ENCODE measurements at regions not wholly inside any gene's neighbourhood (a gene's known extent, or its start where the extent isn't known, plus 50 kb on each side); places are given as distances from the start of the nearest gene placed in this dataset.

- Histone ChIP-seq H3K27ac (ENCODE audit: low read depth, low read length) (no peak overlapping the region), H3K27me3 (ENCODE audit: control insufficient read depth, insufficient read depth, low read length) (no peaks in the 10 kb centered on the region), H3K36me3 (ENCODE audit: control insufficient read depth, insufficient read depth, low read length) (no peaks in the 10 kb centered on the region), H3K4me3 (ENCODE audit: low read depth, low read length) (no peak overlapping the region), H3K4me1 (ENCODE audit: control insufficient read depth, insufficient read depth, low read length) (peaks cover 7% of the 10 kb centered on the region; the same call in 1 of the 2 replicates), H3K9ac (ENCODE audit: low read depth, low read length) (no peak overlapping the region), H3K9me3 (ENCODE audit: control insufficient read depth, insufficient read depth, low read length) (no peaks in the 10 kb centered on the region)
Measured at GRCh38 chr7:49635800-49636199, 137.6 kb upstream of the VWC2 start.

- Histone ChIP-seq H3K4me1 (ENCODE audit: control insufficient read depth, insufficient read depth, low read length) (peaks cover 7% of the 10 kb centered on the region; the same call in 1 of the 2 replicates), H3K9ac (ENCODE audit: low read depth, low read length) (no peak overlapping the region), H3K27ac (ENCODE audit: low read depth, low read length) (no peak overlapping the region), H3K27me3 (ENCODE audit: control insufficient read depth, insufficient read depth, low read length) (no peaks in the 10 kb centered on the region), H3K36me3 (ENCODE audit: control insufficient read depth, insufficient read depth, low read length) (no peaks in the 10 kb centered on the region), H3K4me3 (ENCODE audit: low read depth, low read length) (no peak overlapping the region), H3K9me3 (ENCODE audit: control insufficient read depth, insufficient read depth, low read length) (no peaks in the 10 kb centered on the region)
Measured at GRCh38 chr7:49636400-49636799, 137.0 kb upstream of the VWC2 start.

- Histone ChIP-seq H3K27me3 (ENCODE audit: control insufficient read depth, insufficient read depth, low read length) (no peaks in the 10 kb centered on the region), H3K4me1 (ENCODE audit: control insufficient read depth, insufficient read depth, low read length) (no peaks in the 10 kb centered on the region), H3K4me3 (ENCODE audit: low read depth, low read length) (no peak overlapping the region), H3K27ac (ENCODE audit: low read depth, low read length) (no peak overlapping the region), H3K36me3 (ENCODE audit: control insufficient read depth, insufficient read depth, low read length) (no peaks in the 10 kb centered on the region), H3K9ac (ENCODE audit: low read depth, low read length) (no peak overlapping the region), H3K9me3 (ENCODE audit: control insufficient read depth, insufficient read depth, low read length) (no peaks in the 10 kb centered on the region)
Measured at GRCh38 chr7:49638166-49638565, 135.3 kb upstream of the VWC2 start.

GRCh38 chr7:49639068-49639593 is 134.3 kb upstream of the VWC2 start:
- H3K27me3 ChIP-seq (ENCODE audit: control insufficient read depth, insufficient read depth, low read length): no peaks in the 10 kb centered on the region
- no peak overlapping the region for H3K27ac ChIP-seq (ENCODE audit: low read depth, low read length)
- no peaks in the 10 kb centered on the region for H3K4me1 ChIP-seq (ENCODE audit: control insufficient read depth, insufficient read depth, low read length)
- no peak overlapping the region for H3K4me3 ChIP-seq (ENCODE audit: low read depth, low read length)
- no peaks in the 10 kb centered on the region for H3K36me3 ChIP-seq (ENCODE audit: control insufficient read depth, insufficient read depth, low read length)
- no peaks in the 10 kb centered on the region for H3K9me3 ChIP-seq (ENCODE audit: control insufficient read depth, insufficient read depth, low read length)
- H3K9ac ChIP-seq (ENCODE audit: low read depth, low read length): no peak overlapping the region

- H3K27ac ChIP-seq (ENCODE audit: low read depth, low read length): no peak overlapping the region
- H3K9me3 ChIP-seq (ENCODE audit: control insufficient read depth, insufficient read depth, low read length): no peaks in the 10 kb centered on the region
- no peak overlapping the region for H3K9ac ChIP-seq (ENCODE audit: low read depth, low read length)
- H3K27me3 ChIP-seq (ENCODE audit: control insufficient read depth, insufficient read depth, low read length): no peaks in the 10 kb centered on the region
- no peak overlapping the region for H3K4me3 ChIP-seq (ENCODE audit: low read depth, low read length)
- 0 out of 2 replicates have a peak, but pooled peaks cover 6% of the 10 kb centered on the region for H3K4me1 ChIP-seq (ENCODE audit: control insufficient read depth, insufficient read depth, low read length)
- no peaks in the 10 kb centered on the region for H3K36me3 ChIP-seq (ENCODE audit: control insufficient read depth, insufficient read depth, low read length)
Measured at GRCh38 chr7:49639808-49640207, 133.6 kb upstream of the VWC2 start.

GRCh38 chr7:49643321-49643720 is 130.1 kb upstream of the VWC2 start:
- H3K36me3 ChIP-seq (ENCODE audit: control insufficient read depth, insufficient read depth, low read length): no peaks in the 10 kb centered on the region

GRCh38 chr7:49643736-49644135 is 129.7 kb upstream of the VWC2 start:
- 0 out of 2 replicates have a peak, but pooled peaks cover under 1% of the 10 kb centered on the region for H3K9me3 ChIP-seq (ENCODE audit: control insufficient read depth, insufficient read depth, low read length)

More at GRCh38 chr7:49643321-49643720, 130.1 kb upstream of the VWC2 start:
- no peak overlapping the region for H3K27ac ChIP-seq (ENCODE audit: low read depth, low read length)
- 0 out of 2 replicates have a peak, but pooled peaks cover 11% of the 10 kb centered on the region for H3K4me1 ChIP-seq (ENCODE audit: control insufficient read depth, insufficient read depth, low read length)
- no peak overlapping the region for H3K4me3 ChIP-seq (ENCODE audit: low read depth, low read length)
- H3K9me3 ChIP-seq (ENCODE audit: control insufficient read depth, insufficient read depth, low read length): no peaks in the 10 kb centered on the region
- H3K9ac ChIP-seq (ENCODE audit: low read depth, low read length): no peak overlapping the region
- H3K27me3 ChIP-seq (ENCODE audit: control insufficient read depth, insufficient read depth, low read length): no peaks in the 10 kb centered on the region

GRCh38 chr7:49644396-49645166 is 128.9 kb upstream of the VWC2 start:
- Histone ChIP-seq H3K27ac (ENCODE audit: low read depth, low read length) (no peak overlapping the region), H3K36me3 (ENCODE audit: control insufficient read depth, insufficient read depth, low read length) (no peaks in the 10 kb centered on the region), H3K4me3 (ENCODE audit: low read depth, low read length) (no peak overlapping the region), H3K27me3 (ENCODE audit: control insufficient read depth, insufficient read depth, low read length) (no peaks in the 10 kb centered on the region), H3K4me1 (ENCODE audit: control insufficient read depth, insufficient read depth, low read length) (0 out of 2 replicates have a peak, but pooled peaks cover 11% of the 10 kb centered on the region), H3K9me3 (ENCODE audit: control insufficient read depth, insufficient read depth, low read length) (peaks cover 8% of the 10 kb centered on the region; the same call in 1 of the 2 replicates), H3K9ac (ENCODE audit: low read depth, low read length) (no peak overlapping the region)

More at GRCh38 chr7:49643736-49644135, 129.7 kb upstream of the VWC2 start:
- H3K4me3 ChIP-seq (ENCODE audit: low read depth, low read length): no peak overlapping the region
- 0 out of 2 replicates have a peak, but pooled peaks cover 11% of the 10 kb centered on the region for H3K4me1 ChIP-seq (ENCODE audit: control insufficient read depth, insufficient read depth, low read length)
- H3K27me3 ChIP-seq (ENCODE audit: control insufficient read depth, insufficient read depth, low read length): no peaks in the 10 kb centered on the region
- H3K27ac ChIP-seq (ENCODE audit: low read depth, low read length): no peak overlapping the region
- H3K36me3 ChIP-seq (ENCODE audit: control insufficient read depth, insufficient read depth, low read length): no peaks in the 10 kb centered on the region
- no peak overlapping the region for H3K9ac ChIP-seq (ENCODE audit: low read depth, low read length)

- Histone ChIP-seq H3K9ac (ENCODE audit: low read depth, low read length) (no peak overlapping the region), H3K27ac (ENCODE audit: low read depth, low read length) (no peak overlapping the region), H3K9me3 (ENCODE audit: control insufficient read depth, insufficient read depth, low read length) (peaks cover 10% of the 10 kb centered on the region; the same call in 1 of the 2 replicates), H3K4me1 (ENCODE audit: control insufficient read depth, insufficient read depth, low read length) (0 out of 2 replicates have a peak, but pooled peaks cover 11% of the 10 kb centered on the region), H3K36me3 (ENCODE audit: control insufficient read depth, insufficient read depth, low read length) (no peaks in the 10 kb centered on the region), H3K4me3 (ENCODE audit: low read depth, low read length) (no peak overlapping the region), H3K27me3 (ENCODE audit: control insufficient read depth, insufficient read depth, low read length) (no peaks in the 10 kb centered on the region)
Measured at GRCh38 chr7:49645296-49645695, 128.1 kb upstream of the VWC2 start.

- no peaks in the 10 kb centered on the region for H3K27me3 ChIP-seq (ENCODE audit: control insufficient read depth, insufficient read depth, low read length)
- H3K36me3 ChIP-seq (ENCODE audit: control insufficient read depth, insufficient read depth, low read length): no peaks in the 10 kb centered on the region
- H3K9me3 ChIP-seq (ENCODE audit: control insufficient read depth, insufficient read depth, low read length): no peaks in the 10 kb centered on the region
- no peak overlapping the region for H3K4me3 ChIP-seq (ENCODE audit: low read depth, low read length)
- no peak overlapping the region for H3K9ac ChIP-seq (ENCODE audit: low read depth, low read length)
- no peak overlapping the region for H3K27ac ChIP-seq (ENCODE audit: low read depth, low read length)
- no peaks in the 10 kb centered on the region for H3K4me1 ChIP-seq (ENCODE audit: control insufficient read depth, insufficient read depth, low read length)
Measured at GRCh38 chr7:49660170-49660783, 113.2 kb upstream of the VWC2 start.

- no peaks in the 10 kb centered on the region for H3K27me3 ChIP-seq (ENCODE audit: control insufficient read depth, insufficient read depth, low read length)
- no peak overlapping the region for H3K4me3 ChIP-seq (ENCODE audit: low read depth, low read length)
- H3K27ac ChIP-seq (ENCODE audit: low read depth, low read length): no peak overlapping the region
- no peak overlapping the region for H3K9ac ChIP-seq (ENCODE audit: low read depth, low read length)
- H3K9me3 ChIP-seq (ENCODE audit: control insufficient read depth, insufficient read depth, low read length): no peaks in the 10 kb centered on the region
- no peaks in the 10 kb centered on the region for H3K36me3 ChIP-seq (ENCODE audit: control insufficient read depth, insufficient read depth, low read length)
- no peaks in the 10 kb centered on the region for H3K4me1 ChIP-seq (ENCODE audit: control insufficient read depth, insufficient read depth, low read length)
Measured at GRCh38 chr7:49660976-49661375, 112.5 kb upstream of the VWC2 start.
